Adrenal gland (tissue), 5 donors: ENCODE measurements at regions not wholly inside any gene's neighbourhood (a gene's known extent, or its start where the extent isn't known, plus 50 kb on each side); places are given as distances from the start of the nearest gene placed in this dataset.

Experiments
- CTCF ChIP-seq, 6 experiments: fragments of 450-650 bp in 4 of 6; fragments of 200-600 bp in 2 of 6; sonication (generic) in 1 of 6; IDR thresholded peaks; 1 replicate in 5 of 6; 2 replicates in 1 of 6; pipeline versions ENCODE4 v1.5.1 to v1.8.0; 2016 to 2021; ENCODE audit warnings: antibody characterized with exemption in 6 of 6, mild to moderate bottlenecking in 2 of 6, moderate library complexity in 1 of 6
- POLR2A ChIP-seq, 2 donors: fragments of 450-650 bp; IDR thresholded peaks; one replicate each; pipeline ENCODE4 v1.6.1; 2017; ENCODE audit warnings: antibody characterized with exemption in 2 of 2, mild to moderate bottlenecking in 2 of 2, moderate library complexity in 1 of 2
- donor health status: DM: no; HTN: no; CAD: no.

DNA sequence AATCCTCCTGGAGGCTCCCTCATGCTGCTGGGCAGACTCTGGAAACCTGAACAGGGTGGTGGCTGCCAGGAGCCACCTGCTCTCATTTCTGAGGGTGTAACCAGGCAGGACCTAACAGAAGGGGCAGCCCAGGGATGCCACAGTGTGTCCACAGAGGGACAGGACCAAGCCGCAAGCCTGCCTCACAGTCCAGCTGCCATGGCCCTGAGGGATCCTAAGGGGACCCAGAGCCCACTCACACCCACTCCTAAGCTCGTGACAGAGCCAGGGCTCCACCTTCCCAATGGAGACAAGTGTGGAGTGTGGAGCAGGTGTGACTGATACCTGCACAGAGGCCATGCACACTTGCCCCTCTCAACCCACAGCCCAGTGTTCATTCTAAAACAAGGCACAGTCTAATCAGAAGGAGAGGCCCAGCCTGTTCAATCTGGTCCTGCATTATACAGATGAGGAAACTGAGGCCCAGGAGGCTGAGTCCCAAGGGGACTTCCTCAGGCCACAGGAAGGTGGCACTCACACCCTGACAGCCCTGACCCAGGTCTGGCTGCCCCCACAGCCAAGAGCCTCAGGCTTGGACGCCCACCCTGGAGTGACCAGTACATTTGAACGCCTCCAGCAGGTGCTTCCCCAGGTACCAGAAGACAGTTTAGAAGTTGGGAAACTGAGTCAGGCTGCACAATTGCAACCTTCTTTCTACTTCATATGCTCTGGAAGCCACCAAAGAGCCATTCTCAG is 220.1 kb downstream of the TUBA3C start:
- no peak for TF ChIP-seq POLR2A (IDR thresholded peaks at IDR 0.05)
- no peak for TF ChIP-seq CTCF (IDR thresholded peaks at IDR 0.05)
